K562 (cell line): ENCODE measurements at regions not wholly inside any gene's neighbourhood (a gene's known extent, or its start where the extent isn't known, plus 50 kb on each side); places are given as distances from the start of the nearest gene placed in this dataset.

Experiments
- ATAC-seq: fragments of 200-7000 bp; cut with Tn5 transposase; 3 replicates; pipeline ENCODE4 v1.9.1; 2020; ENCODE audit warnings: moderate library complexity
- BruUV-seq: library from RNA; stranded (reverse); fragments of 400-500 nt; replicated peaks from 2 replicates; lab custom pipeline; 2021; lab: Mats Ljungman, UMichigan
- CTCF ChIA-PET: fragments of 300-600 bp; formaldehyde crosslinking; extraction: SDS; loops from one replicate; lab custom pipeline; 2021; ENCODE audit warnings: low intra/inter-chr PET ratio; lab: Yijun Ruan, JAX
- POLR2A ChIA-PET: fragments of 300-600, 350-650 bp; sonication (Branson Sonifier 250); formaldehyde crosslinking; extraction: SDS; loops from one replicate; lab custom pipeline; 2021; ENCODE audit warnings: antibody characterized with exemption, inconsistent platforms; lab: Yijun Ruan, JAX
- DNase-seq, 4 experiments: peaks; one replicate each; pipeline versions ENCODE4 v3.0.0 to v3.0.0-alpha.2; 2011 to 2018; ENCODE audit warnings: low spot score in 3 of 4, mixed read lengths in 3 of 4; ENCODE audit errors: extremely low read depth in 1 of 4
- FAIRE-seq: peaks from 2 replicates; lab custom pipeline; 2011; peaks lifted over from hg19 to GRCh38; lab: Jason Lieb, UNC
- H2AFZ ChIP-seq: 2 replicates; pipeline ENCODE4 v1.6.0; 2011; ENCODE audit warnings: low read depth, low read length, control low read depth, inconsistent platforms
- H3K27ac ChIP-seq: fragments of 200-600 bp; 3 replicates; pipeline ENCODE4 v1.8.0; 2011; ENCODE audit warnings: low read depth, mild to moderate bottlenecking, control low read depth, inconsistent platforms, low read length, moderate library complexity, mixed read lengths; ENCODE audit errors: extremely low read depth
- H3K27me3 ChIP-seq, 2 experiments: fragments of 300-600 bp in 1 of 2; 2 replicates in 1 of 2; 3 replicates in 1 of 2; pipeline versions ENCODE4 v1.6.0 to v1.8.0; 2011; ENCODE audit warnings: inconsistent platforms in 2 of 2, low read length in 2 of 2, mild to moderate bottlenecking in 1 of 2, mixed read lengths in 1 of 2, moderate library complexity in 1 of 2; ENCODE audit not compliant: control insufficient read depth in 2 of 2, insufficient read depth in 2 of 2
- H3K36me3 ChIP-seq: fragments of 300-600 bp; 3 replicates; pipeline ENCODE4 v1.8.0; 2011; ENCODE audit warnings: mild to moderate bottlenecking, low read length, inconsistent platforms; ENCODE audit not compliant: control insufficient read depth, insufficient read depth
- H3K4me1 ChIP-seq, 2 experiments: fragments of 200-600 bp in 1 of 2; replicated peaks in 1 of 2; 2 replicates in 1 of 2; 3 replicates in 1 of 2; pipeline versions ENCODE4 v1.5.1 to v1.8.0; 2011; ENCODE audit warnings: inconsistent platforms in 2 of 2, low read length in 2 of 2, mild to moderate bottlenecking in 1 of 2, mixed read lengths in 1 of 2, moderate library complexity in 1 of 2; ENCODE audit not compliant: control insufficient read depth in 2 of 2, insufficient read depth in 2 of 2
- H3K4me2 ChIP-seq: 2 replicates; pipeline ENCODE4 v1.6.1; 2011; ENCODE audit warnings: low read length, control low read depth, inconsistent platforms, mixed read lengths; ENCODE audit not compliant: insufficient read depth
- H3K4me3 ChIP-seq: fragments of 200-600 bp; sonication (generic), shearing (Covaris generic); 2 replicates; pipeline ENCODE4 v1.5.1; 2016; ENCODE audit warnings: control low read depth, inconsistent platforms
- H3K79me2 ChIP-seq: fragments of 200-600 bp; 3 replicates; pipeline ENCODE4 v1.8.0; 2011; ENCODE audit warnings: low read length, inconsistent platforms; ENCODE audit not compliant: control insufficient read depth, insufficient read depth
- H3K9ac ChIP-seq, 2 experiments: 2 replicates each; pipeline versions ENCODE4 v1.6.0 to v1.6.1; 2011; ENCODE audit warnings: low read depth in 2 of 2, low read length in 2 of 2, control low read depth in 1 of 2, inconsistent platforms in 1 of 2, mild to moderate bottlenecking in 1 of 2, mixed read lengths in 1 of 2; ENCODE audit not compliant: insufficient read depth in 1 of 2
- H3K9me1 ChIP-seq: one replicate; pipeline ENCODE4 v1.6.0; 2011; ENCODE audit warnings: inconsistent platforms, mild to moderate bottlenecking, low read length, moderate library complexity; ENCODE audit not compliant: control insufficient read depth, insufficient read depth
- H3K9me3 ChIP-seq: replicated peaks from 2 replicates; pipeline ENCODE4 v1.5.1; 2011; ENCODE audit warnings: low read depth, low read length, inconsistent platforms; ENCODE audit not compliant: control insufficient read depth, insufficient read depth
- H4K20me1 ChIP-seq: replicated peaks from 2 replicates; pipeline ENCODE4 v1.6.1; 2011; ENCODE audit warnings: low read length, inconsistent platforms, mixed read lengths; ENCODE audit not compliant: control insufficient read depth, insufficient read depth
- BRD9 ChIP-seq: fragments of 450-650 bp; IDR thresholded peaks from 2 replicates; pipeline ENCODE4 v1.6.1; 2018; ENCODE audit warnings: low read depth; ENCODE audit not compliant: partially characterized antibody
- CHCHD3 ChIP-seq: fragments of 250-450 bp; sonication (Bioruptor Pico); IDR thresholded peaks from 2 replicates; pipeline ENCODE4 v2.1.2; 2022; ENCODE audit warnings: mild to moderate bottlenecking
- CUX1 ChIP-seq: fragments of 200-800 bp; sonication (Bioruptor generic); IDR thresholded peaks from 2 replicates; pipeline ENCODE4 v1.6.1; 2016; ENCODE audit warnings: missing genetic modification characterization, missing compliant biosample characterization
- ETV6 ChIP-seq, 3 experiments: fragments of 150-350 bp in 1 of 3; sonication (generic) in 1 of 3; formaldehyde crosslinking in 1 of 3; IDR thresholded peaks; 2 replicates each; pipeline versions ENCODE4 v1.6.1 to v1.8.0; 2014 to 2022; ENCODE audit warnings: borderline replicate concordance in 2 of 3, low read depth in 2 of 3, antibody characterized with exemption in 1 of 3, low read length in 1 of 3, mild to moderate bottlenecking in 1 of 3, missing genetic modification reagents in 1 of 3
- MTA3 ChIP-seq: fragments of 450-650 bp; formaldehyde crosslinking; IDR thresholded peaks from 2 replicates; pipeline ENCODE4 v1.6.1; 2017; ENCODE audit warnings: mild to moderate bottlenecking, borderline replicate concordance
- NR2F6 ChIP-seq: fragments of 450-650 bp; formaldehyde crosslinking; IDR thresholded peaks from 2 replicates; pipeline ENCODE4 v1.4.0; 2020; ENCODE audit warnings: mild to moderate bottlenecking
- SNIP1 ChIP-seq: fragments of 450-650 bp; IDR thresholded peaks from 2 replicates; pipeline ENCODE4 v1.7.1; 2017; ENCODE audit warnings: low read depth, mild to moderate bottlenecking
- WGBS: fragments of 100-300 bp; shearing (Covaris generic); methylation state at CpG from one replicate; pipeline ENCODE4 v1.1.6; 2016; ENCODE audit warnings: low coverage, mixed read lengths; ENCODE audit not compliant: insufficient coverage; ENCODE audit errors: missing lambda C conversion rate; 5-methylcytosine and 5-hydroxymethylcytosine counted together
- in situ Hi-C: fragments of 300-500 bp; cut with MboI; formaldehyde crosslinking; loops from 4 replicates; pipeline ENCODE4 v1.15.0; 2018; ENCODE audit warnings: inconsistent platforms, mixed read lengths
- intact Hi-C: fragments of 100-400 bp; cut with micrococcal nuclease; formaldehyde crosslinking; loops from 2 replicates; pipeline ENCODE4 v1.14.2; 2022
- TF ChIP-seq, protein P1 (sequence below): fragments of 250-450 bp; sonication (Bioruptor Pico); IDR thresholded peaks from 2 replicates; pipeline ENCODE4 v1.5.0; 2020; ENCODE audit warnings: mild to moderate bottlenecking

DNA sequence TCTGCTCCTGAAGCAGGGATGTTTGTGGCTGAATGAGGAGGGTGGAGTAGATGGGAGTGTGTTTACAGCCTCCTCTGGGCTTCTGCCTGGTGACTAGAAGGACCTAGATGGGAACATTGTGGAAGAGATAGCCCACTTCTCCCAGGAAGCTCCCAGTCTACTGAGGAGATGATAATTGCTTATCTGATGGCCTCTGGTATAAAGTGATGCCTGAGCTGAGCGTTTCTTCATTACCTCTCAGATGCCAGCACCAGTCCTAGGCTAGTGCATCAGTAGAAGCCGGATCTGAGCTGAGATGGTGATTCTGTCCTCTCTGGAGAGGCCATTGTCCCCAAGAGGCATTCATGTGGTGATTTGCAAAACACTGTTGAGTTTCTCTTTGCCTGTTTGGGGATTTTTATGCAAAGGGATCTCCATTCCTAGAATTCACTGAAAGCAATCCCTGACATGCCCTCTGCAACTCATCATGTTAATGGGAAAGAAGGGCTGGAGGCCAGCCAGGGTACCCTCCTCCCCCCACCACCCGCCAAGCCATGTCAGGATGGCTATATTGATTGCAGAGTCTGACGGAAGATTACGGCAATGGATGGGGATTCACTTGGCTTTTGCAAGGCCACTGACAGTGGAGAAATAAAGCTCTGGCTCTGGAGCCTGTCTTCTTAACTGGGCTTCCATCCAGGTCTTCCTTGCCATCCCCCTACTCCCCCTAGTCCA, 166.4 kb upstream of the ROPN1 start:
- intact Hi-C loops (no loop called here), in situ Hi-C loops (no loop called here)
- POLR2A ChIA-PET = interaction anchor here (0.8 kb wide), 1 partner anchor 15 kb away, joined by 3 read pairs; no protein-coding TSS in a partner anchor
- DNase-seq (no peak), ATAC-seq (no peak)
- Histone ChIP-seq H3K27ac (no peak overlapping the region), H3K9ac (no peak overlapping the region), H3K4me1 (no peaks in the 10 kb centered on the region), H2AFZ (no peak overlapping the region), H3K4me3 (no peak overlapping the region), H4K20me1 (no peaks in the 10 kb centered on the region), H3K27me3 (no peaks in the 10 kb centered on the region), H3K36me3 (no peaks in the 10 kb centered on the region), H3K4me2 (no peak overlapping the region), H3K9me3 (no peaks in the 10 kb centered on the region), H3K9me1 (no peaks in the 10 kb centered on the region)
- CTCF ChIA-PET = no interaction called here
- TF ChIP-seq ETV6 (IDR thresholded peaks at IDR 0.05; ENCODE audit: borderline replicate concordance in 1 of 2, low read depth in 2 of 2, low read length in 1 of 2) (no peak), ETV6 (CRISPR knock-in tag; IDR thresholded peaks at IDR 0.05; ENCODE audit: borderline replicate concordance) (no peak), CHCHD3 (CRISPR knock-in tag) (no peak), NR2F6 (CRISPR knock-in tag) (no peak), BRD9 (no peak)
- TF ChIP-seq, all 486 proteins: peak for 0
- FAIRE-seq = no peak
- H3K79me2 ChIP-seq = no peaks in the 10 kb centered on the region
- BruUV-seq = no TSS peak
- 3% methylated on average over 5 of the region's 5 CpGs for WGBS

DNA sequence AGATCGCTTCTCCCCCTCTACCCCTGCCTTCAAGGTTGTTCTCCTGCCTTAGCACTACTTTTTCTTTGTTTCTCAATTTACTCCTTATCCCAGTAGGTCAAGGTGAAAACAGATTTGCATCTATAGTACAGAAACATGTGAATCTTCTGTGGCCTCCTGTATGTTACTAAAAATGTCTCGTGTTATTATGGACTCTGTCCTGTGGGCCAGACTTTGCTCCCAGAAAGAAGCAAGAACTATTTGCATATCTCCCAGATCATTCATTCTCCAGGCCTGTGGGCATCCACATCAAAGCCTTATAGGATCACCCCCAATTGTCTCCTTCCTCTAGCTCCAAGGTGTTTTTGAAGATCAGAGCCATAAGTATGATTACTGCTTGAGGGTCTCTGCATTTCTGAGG, 169.5 kb upstream of the ROPN1 start:
- H2AFZ ChIP-seq = no peak overlapping the region
- in situ Hi-C loops (no loop called here), intact Hi-C loops (no loop called here)
- ATAC-seq (no peak), FAIRE-seq (no peak), DNase-seq (no peak)
- POLR2A ChIA-PET = no interaction called here
- no peaks in the 10 kb centered on the region for H3K9me1 ChIP-seq
- CTCF ChIA-PET = no interaction called here
- no peak overlapping the region for H3K4me2 ChIP-seq
- no TSS peak for BruUV-seq
- no peaks in the 10 kb centered on the region for H3K36me3 ChIP-seq
- 0% methylated on average over 2 of the region's 2 CpGs for WGBS
- no peak overlapping the region for H3K27ac ChIP-seq
- no peaks in the 10 kb centered on the region for H3K4me1 ChIP-seq
- H3K4me3 ChIP-seq = no peak overlapping the region
- no peak overlapping the region for H3K9ac ChIP-seq
- no peaks in the 10 kb centered on the region for H4K20me1 ChIP-seq
- H3K9me3 ChIP-seq = no peaks in the 10 kb centered on the region
- no peaks in the 10 kb centered on the region for H3K79me2 ChIP-seq
- no peaks in the 10 kb centered on the region for H3K27me3 ChIP-seq
- TF ChIP-seq, protein P1, sequence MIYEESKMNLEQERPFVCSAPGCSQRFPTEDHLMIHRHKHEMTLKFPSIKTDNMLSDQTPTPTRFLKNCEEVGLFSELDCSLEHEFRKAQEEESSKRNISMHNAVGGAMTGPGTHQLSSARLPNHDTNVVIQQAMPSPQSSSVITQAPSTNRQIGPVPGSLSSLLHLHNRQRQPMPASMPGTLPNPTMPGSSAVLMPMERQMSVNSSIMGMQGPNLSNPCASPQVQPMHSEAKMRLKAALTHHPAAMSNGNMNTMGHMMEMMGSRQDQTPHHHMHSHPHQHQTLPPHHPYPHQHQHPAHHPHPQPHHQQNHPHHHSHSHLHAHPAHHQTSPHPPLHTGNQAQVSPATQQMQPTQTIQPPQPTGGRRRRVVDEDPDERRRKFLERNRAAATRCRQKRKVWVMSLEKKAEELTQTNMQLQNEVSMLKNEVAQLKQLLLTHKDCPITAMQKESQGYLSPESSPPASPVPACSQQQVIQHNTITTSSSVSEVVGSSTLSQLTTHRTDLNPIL (CRISPR knock-in tag) = no peak
- TF ChIP-seq SNIP1 = no peak
- TF ChIP-seq MTA3 = no peak
- TF ChIP-seq CUX1 = no peak
